Keratinocyte (primary cell): ENCODE measurements at regions not wholly inside any gene's neighbourhood (a gene's known extent, or its start where the extent isn't known, plus 50 kb on each side); places are given as distances from the start of the nearest gene placed in this dataset.

Source experiments
- CTCF ChIP-seq, 3 experiments: IDR thresholded peaks in 1 of 3; conservative IDR thresholded peaks in 1 of 3; optimal IDR thresholded peaks in 1 of 3; 2 replicates in 2 of 3; 3 replicates in 1 of 3; pipeline versions ENCODE3 to v1.5.1; 2011; ENCODE audit warnings: low read length in 3 of 3, mild to moderate bottlenecking in 3 of 3, moderate library complexity in 2 of 3, control low read depth in 1 of 3, inconsistent platforms in 1 of 3; ENCODE audit not compliant: insufficient read depth in 2 of 3; ENCODE audit errors: extremely low read depth in 1 of 3
- EZH2 ChIP-seq: IDR thresholded peaks from one replicate; pipeline ENCODE4 v1.6.1; 2012; ENCODE audit warnings: inconsistent platforms, mild to moderate bottlenecking, low read length, moderate library complexity

DNA sequence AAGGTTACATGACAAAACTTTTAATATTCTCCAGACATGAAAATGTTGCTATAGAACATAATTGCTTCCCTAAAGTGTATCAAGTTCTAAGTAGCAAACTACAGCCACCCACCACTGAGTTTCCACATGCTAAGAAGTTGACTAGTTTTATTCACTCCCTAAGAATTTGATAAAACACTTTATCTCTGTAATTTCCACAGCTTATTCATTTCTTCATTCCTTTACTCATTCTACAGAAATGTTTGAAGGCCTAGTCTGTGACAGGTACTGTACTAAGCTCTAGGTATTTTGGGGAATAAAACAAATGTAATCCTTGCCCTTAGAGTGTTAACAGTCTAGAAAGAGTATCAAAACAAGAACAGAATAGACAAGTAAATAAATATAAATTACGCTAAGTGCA is 101.8 kb upstream of the DIAPH3 start:
- TF ChIP-seq CTCF (optimal IDR thresholded peaks at IDR 0.05 in 1 of 3, IDR thresholded peaks at IDR 0.05 in 1 of 3, conservative IDR thresholded peaks at IDR 0.05 in 1 of 3; ENCODE audit: extremely low read depth in 1 of 3, insufficient read depth in 2 of 3, low read length in 3 of 3) (no peak), EZH2 (no peak)
